ENCODE measurements at regions not wholly inside any gene's neighbourhood (a gene's known extent, or its start where the extent isn't known, plus 50 kb on each side); places are given as distances from the start of the nearest gene placed in this dataset.
A peak's percentile ranks its signal among the peaks of the same experiment; 100 is the strongest.

DNA sequence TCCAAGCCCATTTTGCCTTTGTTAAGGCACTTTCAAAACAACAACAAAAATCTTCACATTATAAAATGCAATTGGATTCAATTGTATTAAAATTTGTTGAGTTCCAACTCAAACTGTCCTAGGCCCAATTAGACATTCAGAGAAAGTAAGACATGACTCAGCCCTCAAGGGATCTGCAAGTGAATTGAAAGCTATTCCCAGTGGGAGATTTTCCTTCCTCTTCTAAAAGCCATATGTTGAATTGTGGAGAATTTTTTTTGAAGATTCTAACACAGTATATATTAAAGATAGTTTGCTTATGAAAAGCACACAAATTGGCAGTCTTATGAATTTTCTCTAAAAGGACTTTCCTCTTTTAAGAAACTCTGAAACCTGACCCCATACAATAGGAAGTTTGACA lies 268.0 kb upstream of the PARD3B start:
- no peak for DNase-seq
- in situ Hi-C loops (cut with MboI; ENCODE audit: low pct_unique_long_range_greater_than_20kb, low sequenced_read_pairs) = no loop called here

DNA sequence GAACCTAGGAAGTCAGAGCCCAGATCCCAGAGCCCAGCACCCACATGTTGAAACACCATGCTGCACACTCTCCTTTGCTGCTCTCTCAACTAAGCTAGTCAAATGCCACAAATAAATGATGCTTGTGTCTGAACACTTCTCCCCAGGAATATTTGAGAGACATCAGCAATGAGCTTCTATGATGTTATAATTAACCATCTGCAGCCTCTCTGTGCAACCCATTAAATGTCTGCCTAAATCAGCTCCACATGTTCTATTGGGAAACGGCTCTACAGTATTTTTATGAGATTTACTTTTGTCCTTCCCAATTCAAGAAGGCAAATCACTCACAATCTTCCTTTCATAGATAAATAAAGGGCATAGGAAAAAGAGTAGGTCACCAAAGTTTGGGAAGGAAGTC lies 266.8 kb upstream of the PARD3B start:
- in situ Hi-C loops (cut with MboI; ENCODE audit: low pct_unique_long_range_greater_than_20kb, low sequenced_read_pairs) = no loop called here
- no peak for DNase-seq

- in situ Hi-C loops (cut with MboI; ENCODE audit: low pct_unique_long_range_greater_than_20kb, low sequenced_read_pairs) = no loop called here
- no peak for DNase-seq
Observed at GRCh38 chr2:204279819-204280218, 265.5 kb upstream of the PARD3B start.

DNA sequence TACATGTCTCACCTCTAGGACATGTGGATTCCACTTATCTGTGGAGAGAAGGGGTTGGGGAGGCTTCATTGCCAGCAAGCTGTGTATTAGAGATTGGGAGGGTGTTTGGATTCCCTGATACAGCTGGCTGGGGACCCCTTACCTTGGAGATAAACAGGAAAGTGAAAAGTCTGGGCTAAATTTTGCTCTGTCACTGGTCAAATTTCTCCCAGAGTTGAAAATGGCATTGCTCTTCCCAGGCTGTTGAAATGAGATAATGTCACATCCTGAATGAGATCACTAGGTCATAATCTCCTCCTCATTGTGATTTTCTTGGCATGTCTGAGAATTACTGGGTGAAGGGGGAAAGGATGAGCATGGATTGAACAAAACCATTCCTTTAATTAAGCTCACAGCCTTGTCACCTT lies 265.0 kb upstream of the PARD3B start:
- no peak for DNase-seq
- in situ Hi-C loops (cut with MboI; ENCODE audit: low pct_unique_long_range_greater_than_20kb, low sequenced_read_pairs) = no loop called here

GRCh38 chr2:204282081-204282480 lies 263.2 kb upstream of the PARD3B start:
- in situ Hi-C loops (cut with MboI; ENCODE audit: low pct_unique_long_range_greater_than_20kb, low sequenced_read_pairs) = no loop called here
- no peak for DNase-seq

DNA sequence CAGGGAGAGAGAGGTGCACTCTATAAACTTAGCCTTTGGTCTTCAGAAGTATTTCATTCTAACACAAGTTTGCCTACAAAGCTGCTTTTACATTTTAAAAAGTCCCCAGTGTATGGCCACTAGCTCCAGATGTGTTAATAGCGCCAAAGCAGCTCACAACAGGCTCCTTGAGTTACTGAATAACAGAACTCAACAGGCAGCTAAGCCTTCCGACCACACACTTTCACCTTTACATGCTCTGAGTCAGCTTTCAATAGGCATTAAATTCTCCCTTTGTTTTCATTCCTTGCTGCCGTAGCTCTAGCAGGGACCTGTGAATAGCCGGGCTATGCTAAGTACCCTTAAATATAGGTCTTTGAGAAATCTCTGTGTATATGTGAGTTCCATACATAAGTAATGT lies 262.8 kb upstream of the PARD3B start:
- no peak for DNase-seq
- in situ Hi-C loops (cut with MboI; ENCODE audit: low pct_unique_long_range_greater_than_20kb, low sequenced_read_pairs) = no loop called here

- DNase-seq = no peak
- in situ Hi-C loops (cut with MboI; ENCODE audit: low pct_unique_long_range_greater_than_20kb, low sequenced_read_pairs) = no loop called here
Observed at GRCh38 chr2:204289066-204289465, 256.2 kb upstream of the PARD3B start.

- no peak for DNase-seq
- in situ Hi-C loops (cut with MboI; ENCODE audit: low pct_unique_long_range_greater_than_20kb, low sequenced_read_pairs) = no loop called here
Observed at GRCh38 chr2:204292439-204292838, 252.8 kb upstream of the PARD3B start.

DNA sequence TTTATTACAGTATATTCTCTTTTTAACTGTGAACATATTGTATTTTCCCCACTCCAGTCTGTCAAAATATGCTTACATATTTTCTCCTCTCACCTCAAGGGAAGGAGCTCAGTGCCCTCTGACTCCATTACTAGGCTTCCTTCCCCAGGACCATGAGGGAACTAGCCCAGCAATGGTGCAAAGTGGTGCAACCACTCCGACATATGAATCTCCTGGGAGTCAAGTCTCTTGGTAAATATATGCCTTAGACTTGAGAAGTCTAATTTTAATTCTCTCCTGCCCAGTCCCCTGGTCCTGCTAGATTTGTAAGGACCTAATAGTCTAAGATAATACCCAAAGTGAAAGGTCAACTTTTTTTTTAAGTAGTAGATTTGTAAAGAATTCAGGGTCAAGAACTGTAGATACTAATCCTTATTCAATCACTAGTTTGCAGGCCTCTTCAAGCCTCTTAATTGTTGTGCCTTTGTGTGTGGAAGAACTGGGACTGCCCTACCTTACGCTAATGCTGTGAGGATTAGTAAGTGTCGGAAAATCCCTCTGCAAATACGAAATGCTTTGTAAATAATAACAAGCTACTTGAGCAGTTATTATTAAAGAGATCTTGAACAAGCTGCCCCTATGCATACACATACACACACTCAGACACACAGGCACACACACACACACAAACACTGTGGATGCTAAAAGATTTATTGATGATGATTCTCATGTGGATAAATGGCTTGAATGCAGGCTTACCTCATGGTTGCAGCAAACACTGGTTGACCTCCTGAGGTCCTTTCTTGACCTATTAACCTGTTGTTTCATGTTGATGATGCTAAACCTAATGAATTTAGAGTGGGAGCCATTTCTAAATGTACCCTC lies 251.2 kb upstream of the PARD3B start:
- no peak for DNase-seq
- in situ Hi-C loops (cut with MboI; ENCODE audit: low pct_unique_long_range_greater_than_20kb, low sequenced_read_pairs) = no loop called here

DNA sequence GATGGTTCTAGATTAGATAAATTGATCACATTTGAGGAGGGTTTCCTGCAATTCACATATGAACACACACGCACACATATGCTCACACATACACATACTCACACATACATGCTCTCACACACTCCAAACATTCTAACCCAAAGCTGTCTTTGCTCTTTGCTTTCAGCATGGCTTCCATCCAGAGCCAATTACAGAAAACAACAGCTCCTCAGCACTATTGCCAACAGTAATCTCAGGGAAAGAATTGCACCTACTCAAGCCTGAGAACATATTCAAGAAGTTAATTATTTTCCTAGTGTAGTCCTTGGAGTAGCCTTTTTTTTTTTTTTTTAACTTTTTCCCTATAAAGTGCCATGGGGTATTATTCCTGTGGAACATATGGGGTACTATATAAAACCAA lies 246.9 kb upstream of the PARD3B start:
- no peak for DNase-seq
- in situ Hi-C loops (cut with MboI; ENCODE audit: low pct_unique_long_range_greater_than_20kb, low sequenced_read_pairs) = no loop called here

- DNase-seq = no peak
- in situ Hi-C loops (cut with MboI; ENCODE audit: low pct_unique_long_range_greater_than_20kb, low sequenced_read_pairs) = no loop called here
Observed at GRCh38 chr2:204299766-204300165, 245.5 kb upstream of the PARD3B start.

DNA sequence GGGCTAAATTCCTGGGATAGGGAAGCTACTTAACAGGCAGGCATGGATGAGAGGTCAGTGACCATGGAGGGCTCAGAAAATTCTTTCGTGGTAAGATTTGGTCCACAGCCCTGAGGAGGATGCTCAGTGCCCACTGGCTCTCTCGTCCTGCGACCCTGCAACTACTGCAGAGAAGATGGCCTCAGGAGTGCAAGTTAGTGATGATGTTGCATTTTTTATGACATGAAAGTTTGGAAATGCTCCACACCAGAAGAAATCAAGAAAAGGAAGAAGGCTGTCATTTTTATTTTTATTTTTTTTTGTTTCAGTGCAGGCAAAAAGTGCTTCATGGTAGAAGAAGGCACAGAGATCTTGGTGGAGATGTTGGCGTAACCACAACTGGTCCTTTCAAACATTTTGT lies 238.6 kb upstream of the PARD3B start:
- in situ Hi-C loops (cut with MboI; ENCODE audit: low pct_unique_long_range_greater_than_20kb, low sequenced_read_pairs) = no loop called here
- DNase-seq = no peak

DNA sequence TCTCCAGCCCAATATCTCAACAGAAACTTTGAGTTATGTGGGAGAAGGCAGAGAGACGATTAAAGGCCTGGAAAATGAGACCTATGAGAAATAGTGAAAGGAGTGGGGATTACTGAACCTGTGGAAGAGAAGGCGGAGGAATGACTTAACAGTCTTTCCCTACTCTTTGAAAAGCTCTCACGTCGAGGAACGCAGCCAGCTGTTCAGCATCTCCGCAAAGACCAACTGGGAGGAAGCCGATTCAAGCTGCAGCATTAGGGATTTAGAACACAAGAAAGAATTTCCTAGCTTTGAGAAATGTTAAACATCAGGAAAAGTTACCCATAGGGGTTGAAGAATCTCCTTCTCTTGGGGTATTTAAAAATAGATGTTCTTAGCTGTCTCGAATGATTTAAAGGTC lies 233.2 kb upstream of the PARD3B start:
- in situ Hi-C loops (cut with MboI; ENCODE audit: low pct_unique_long_range_greater_than_20kb, low sequenced_read_pairs) = no loop called here

GRCh38 chr2:204313256-204313655 lies 232.0 kb upstream of the PARD3B start:
- no peak for DNase-seq
- in situ Hi-C loops (cut with MboI; ENCODE audit: low pct_unique_long_range_greater_than_20kb, low sequenced_read_pairs) = no loop called here

More for the DNA sequence above, 233.2 kb upstream of the PARD3B start:
- no peak for DNase-seq

- in situ Hi-C loops (cut with MboI; ENCODE audit: low pct_unique_long_range_greater_than_20kb, low sequenced_read_pairs) = no loop called here
Observed at GRCh38 chr2:204315236-204315662, 230.0 kb upstream of the PARD3B start.

GRCh38 chr2:204317640-204318039 lies 227.6 kb upstream of the PARD3B start:
- no peak for DNase-seq
- in situ Hi-C loops (cut with MboI; ENCODE audit: low pct_unique_long_range_greater_than_20kb, low sequenced_read_pairs) = no loop called here

More at GRCh38 chr2:204315236-204315662, 230.0 kb upstream of the PARD3B start:
- DNase-seq = no peak

GRCh38 chr2:204321027-204321800 lies 224.1 kb upstream of the PARD3B start:
- no peak for DNase-seq
- in situ Hi-C loops (cut with MboI; ENCODE audit: low pct_unique_long_range_greater_than_20kb, low sequenced_read_pairs) = no loop called here

DNA sequence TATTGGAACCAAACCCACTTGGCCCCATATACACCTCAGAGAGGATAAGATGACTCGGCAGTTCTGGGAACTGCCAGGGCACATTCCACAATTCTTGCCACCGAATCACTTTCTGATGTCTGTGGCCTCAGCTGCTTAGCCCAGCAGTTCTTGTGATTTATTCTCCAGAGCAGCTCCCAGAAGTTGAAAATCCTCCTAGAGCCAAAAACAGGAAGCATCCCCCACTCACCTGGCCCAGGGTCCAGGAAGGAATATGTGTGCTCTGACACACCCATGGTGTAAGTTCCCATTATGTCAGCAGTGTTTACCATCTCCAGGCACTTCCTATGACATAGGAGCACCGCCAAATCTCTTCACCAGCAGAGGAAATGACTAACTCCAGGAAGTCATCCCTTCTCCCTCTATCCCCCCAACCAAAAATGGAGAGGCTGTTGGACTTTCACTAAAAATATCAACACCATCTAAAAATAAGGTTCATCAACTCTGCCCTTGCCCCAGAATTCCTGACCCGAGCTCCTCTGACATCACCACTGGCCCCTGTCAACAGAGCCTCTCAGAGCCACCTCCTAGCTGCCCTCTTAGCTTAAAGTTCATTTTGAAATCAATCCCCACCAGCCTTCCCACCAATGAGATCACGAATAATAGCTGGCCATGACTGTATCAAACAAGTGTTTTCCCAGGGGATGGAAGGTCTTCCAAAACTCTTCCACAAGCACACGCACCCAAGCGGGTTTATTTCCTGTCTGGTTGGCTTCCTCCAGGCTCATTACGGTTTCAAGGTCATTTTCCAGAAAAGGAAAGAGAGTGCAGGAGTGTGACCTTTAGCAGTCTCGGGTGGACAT lies 223.1 kb upstream of the PARD3B start:
- DNase-seq = no peak
- in situ Hi-C loops (cut with MboI; ENCODE audit: low pct_unique_long_range_greater_than_20kb, low sequenced_read_pairs) = no loop called here

- peak; percentile 78 for DNase-seq
- in situ Hi-C loops (cut with MboI; ENCODE audit: low pct_unique_long_range_greater_than_20kb, low sequenced_read_pairs) = no loop called here
Observed at GRCh38 chr2:204325468-204325867, 219.8 kb upstream of the PARD3B start.

DNA sequence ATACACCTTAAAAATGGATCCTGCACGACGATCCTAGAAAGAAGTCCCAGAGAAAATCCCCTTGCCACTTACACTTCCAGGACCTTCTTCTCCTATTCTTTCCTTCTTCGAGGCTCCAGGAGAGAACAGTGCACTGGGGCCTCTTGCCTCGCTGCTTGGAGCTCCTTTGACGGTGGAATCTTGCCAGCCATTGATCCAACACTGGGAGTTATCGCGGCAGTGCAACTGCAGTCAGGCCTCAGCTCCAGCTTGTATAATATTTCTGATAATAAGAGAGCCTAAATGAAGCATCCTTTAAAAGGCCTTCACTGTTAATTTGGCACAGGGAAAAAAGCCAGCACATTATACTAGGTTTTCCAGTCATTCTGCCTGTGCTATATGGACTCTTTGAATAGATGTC lies 216.9 kb upstream of the PARD3B start:
- no peak for DNase-seq
- in situ Hi-C loops (cut with MboI; ENCODE audit: low pct_unique_long_range_greater_than_20kb, low sequenced_read_pairs) = no loop called here

Measured in KBM-7 (cell line).